ENCODE measurements at regions not wholly inside any gene's neighbourhood (a gene's known extent, or its start where the extent isn't known, plus 50 kb on each side); places are given as distances from the start of the nearest gene placed in this dataset.
"Not testable (repeated sequence)": the region's sequence is repeated elsewhere in the genome, so short reads cannot be mapped to it uniquely, and the experiment has no call there.

DNA sequence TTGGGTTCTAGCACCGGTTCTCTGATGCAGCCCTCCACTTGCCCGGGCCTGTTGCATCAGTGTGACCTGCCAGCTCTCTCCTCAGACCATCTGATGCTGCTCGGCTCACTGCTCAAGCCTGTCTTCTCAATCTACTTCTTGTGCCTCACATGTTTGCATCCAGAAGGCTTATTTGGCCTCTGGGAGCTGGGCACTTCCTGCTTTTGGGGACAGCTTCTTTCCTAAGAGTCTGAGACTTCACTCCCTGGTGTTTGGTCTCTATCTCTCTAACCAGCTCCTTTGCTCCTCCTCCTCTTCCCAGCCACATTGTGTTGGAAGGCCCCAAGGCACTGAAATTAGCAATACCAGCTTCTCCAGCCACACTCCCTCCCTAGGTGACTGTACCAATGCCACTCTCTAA is 212.8 kb downstream of the CDCA7 start:
- H3K4me3 Mint-ChIP-seq (ENCODE audit: unreplicated experiment), result no peak overlapping the region
- no peaks in the 10 kb centered on the region for H3K36me3 Mint-ChIP-seq (ENCODE audit: low read depth, unreplicated experiment)
- H3K27ac Mint-ChIP-seq (ENCODE audit: unreplicated experiment), result no peak overlapping the region
- TF ChIP-seq, protein P1, sequence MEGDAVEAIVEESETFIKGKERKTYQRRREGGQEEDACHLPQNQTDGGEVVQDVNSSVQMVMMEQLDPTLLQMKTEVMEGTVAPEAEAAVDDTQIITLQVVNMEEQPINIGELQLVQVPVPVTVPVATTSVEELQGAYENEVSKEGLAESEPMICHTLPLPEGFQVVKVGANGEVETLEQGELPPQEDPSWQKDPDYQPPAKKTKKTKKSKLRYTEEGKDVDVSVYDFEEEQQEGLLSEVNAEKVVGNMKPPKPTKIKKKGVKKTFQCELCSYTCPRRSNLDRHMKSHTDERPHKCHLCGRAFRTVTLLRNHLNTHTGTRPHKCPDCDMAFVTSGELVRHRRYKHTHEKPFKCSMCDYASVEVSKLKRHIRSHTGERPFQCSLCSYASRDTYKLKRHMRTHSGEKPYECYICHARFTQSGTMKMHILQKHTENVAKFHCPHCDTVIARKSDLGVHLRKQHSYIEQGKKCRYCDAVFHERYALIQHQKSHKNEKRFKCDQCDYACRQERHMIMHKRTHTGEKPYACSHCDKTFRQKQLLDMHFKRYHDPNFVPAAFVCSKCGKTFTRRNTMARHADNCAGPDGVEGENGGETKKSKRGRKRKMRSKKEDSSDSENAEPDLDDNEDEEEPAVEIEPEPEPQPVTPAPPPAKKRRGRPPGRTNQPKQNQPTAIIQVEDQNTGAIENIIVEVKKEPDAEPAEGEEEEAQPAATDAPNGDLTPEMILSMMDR (IDR thresholded peaks at IDR 0.05; ENCODE audit: unreplicated experiment), result no peak
- no peak for DNase-seq (ENCODE audit: low spot score)
- H3K27me3 Mint-ChIP-seq (ENCODE audit: unreplicated experiment), result peaks cover 5% of the 10 kb centered on the region
- no peaks in the 10 kb centered on the region for H3K9me3 Mint-ChIP-seq (ENCODE audit: unreplicated experiment)
- H3K4me1 Mint-ChIP-seq (ENCODE audit: unreplicated experiment), result peaks cover 51% of the 10 kb centered on the region

DNA sequence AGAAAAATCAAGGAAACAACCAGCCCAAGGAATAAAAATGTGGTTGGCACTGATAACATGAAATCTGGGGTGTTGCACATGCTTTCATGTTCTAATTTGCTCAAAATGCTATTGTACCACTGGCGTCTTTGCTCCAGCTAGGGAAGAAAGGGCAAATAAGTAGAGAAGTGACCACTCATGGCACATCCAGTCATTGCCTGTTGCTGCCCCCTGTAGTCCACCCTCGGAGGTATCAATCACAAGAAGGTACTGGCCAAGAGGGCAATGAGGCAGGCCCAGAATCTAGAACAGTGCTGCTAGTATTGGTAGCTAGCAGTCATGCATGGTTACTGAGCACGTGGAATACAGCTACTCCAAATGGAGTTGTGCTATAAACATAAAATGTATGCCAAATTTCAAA is 213.4 kb downstream of the CDCA7 start:
- Mint-ChIP-seq H3K27me3 (ENCODE audit: unreplicated experiment) (peaks cover 5% of the 10 kb centered on the region), H3K4me1 (ENCODE audit: unreplicated experiment) (peaks cover 46% of the 10 kb centered on the region), H3K36me3 (ENCODE audit: low read depth, unreplicated experiment) (no peaks in the 10 kb centered on the region), H3K4me3 (ENCODE audit: unreplicated experiment) (no peak overlapping the region), H3K9me3 (ENCODE audit: unreplicated experiment) (no peaks in the 10 kb centered on the region), H3K27ac (ENCODE audit: unreplicated experiment) (no peak overlapping the region)
- peak; percentile 56 for DNase-seq (ENCODE audit: low spot score)
- TF ChIP-seq, protein P1 (IDR thresholded peaks at IDR 0.05; ENCODE audit: unreplicated experiment), result peak; percentile 55

GRCh38 chr2:173571021-173571821 is 216.5 kb downstream of the CDCA7 start:
- Mint-ChIP-seq H3K27me3 (ENCODE audit: unreplicated experiment) (peaks cover 2% of the 10 kb centered on the region), H3K27ac (ENCODE audit: unreplicated experiment) (peak overlapping the region; percentile 95), H3K9me3 (ENCODE audit: unreplicated experiment) (no peaks in the 10 kb centered on the region), H3K36me3 (ENCODE audit: low read depth, unreplicated experiment) (no peaks in the 10 kb centered on the region), H3K4me3 (ENCODE audit: unreplicated experiment) (peak overlapping the region; percentile 68), H3K4me1 (ENCODE audit: unreplicated experiment) (peaks cover 30% of the 10 kb centered on the region)
- peak; percentile 11 for DNase-seq (ENCODE audit: low spot score)
- TF ChIP-seq, protein P1 (IDR thresholded peaks at IDR 0.05; ENCODE audit: unreplicated experiment), result peak; percentile 21

DNA sequence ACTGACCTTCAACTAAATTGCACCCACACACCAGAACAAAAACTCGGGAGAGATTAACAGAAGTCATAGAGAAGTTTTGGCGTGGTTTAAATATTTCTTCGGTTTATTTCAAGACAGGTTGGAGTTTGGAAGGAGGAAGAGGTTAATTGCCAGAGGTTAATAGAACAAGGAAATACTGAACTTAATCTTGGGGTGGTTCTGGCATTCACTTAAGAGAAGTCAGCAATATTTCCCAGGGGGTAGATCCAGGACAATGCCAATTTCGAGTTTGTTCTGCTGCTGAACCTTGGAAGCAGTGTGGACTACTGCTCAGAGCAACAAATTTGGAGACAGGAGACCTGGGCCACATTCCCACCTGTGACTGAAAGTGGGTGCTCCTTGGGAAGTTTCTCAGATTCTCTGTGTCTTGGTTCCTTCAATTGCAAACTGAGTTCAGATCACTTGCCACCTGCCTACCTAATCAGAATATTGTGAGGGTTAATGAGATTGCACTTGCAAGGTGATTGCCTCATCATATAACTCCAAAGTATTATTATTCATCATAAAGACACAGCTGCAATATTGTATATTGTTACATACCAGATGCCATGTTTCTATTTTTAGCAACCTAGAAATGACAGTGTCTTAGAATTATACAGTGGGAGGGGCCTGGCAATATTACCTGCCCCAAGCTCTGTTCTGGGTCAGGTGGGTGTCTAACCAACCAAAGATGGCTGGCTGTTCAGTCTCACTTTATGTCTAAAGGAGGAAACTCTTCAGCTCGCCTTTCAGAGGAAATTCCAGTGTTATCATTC is 217.4 kb downstream of the CDCA7 start:
- no peaks in the 10 kb centered on the region for H3K36me3 Mint-ChIP-seq (ENCODE audit: low read depth, unreplicated experiment)
- peaks cover 2% of the 10 kb centered on the region for H3K27me3 Mint-ChIP-seq (ENCODE audit: unreplicated experiment)
- DNase-seq (ENCODE audit: low spot score), result no peak
- no peak overlapping the region for H3K4me3 Mint-ChIP-seq (ENCODE audit: unreplicated experiment)
- peak overlapping the region; percentile 95 for H3K27ac Mint-ChIP-seq (ENCODE audit: unreplicated experiment)
- H3K9me3 Mint-ChIP-seq (ENCODE audit: unreplicated experiment), result no peaks in the 10 kb centered on the region
- H3K4me1 Mint-ChIP-seq (ENCODE audit: unreplicated experiment), result peaks cover 30% of the 10 kb centered on the region
- TF ChIP-seq, protein P1 (IDR thresholded peaks at IDR 0.05; ENCODE audit: unreplicated experiment), result no peak

GRCh38 chr2:173572848-173573247 is 218.2 kb downstream of the CDCA7 start:
- Mint-ChIP-seq H3K27me3 (ENCODE audit: unreplicated experiment) (peaks cover 2% of the 10 kb centered on the region), H3K4me1 (ENCODE audit: unreplicated experiment) (peaks cover 25% of the 10 kb centered on the region), H3K9me3 (ENCODE audit: unreplicated experiment) (no peaks in the 10 kb centered on the region), H3K36me3 (ENCODE audit: low read depth, unreplicated experiment) (no peaks in the 10 kb centered on the region), H3K4me3 (ENCODE audit: unreplicated experiment) (no peak overlapping the region), H3K27ac (ENCODE audit: unreplicated experiment) (no peak overlapping the region)
- TF ChIP-seq, protein P1 (IDR thresholded peaks at IDR 0.05; ENCODE audit: unreplicated experiment), result no peak
- no peak for DNase-seq (ENCODE audit: low spot score)

DNA sequence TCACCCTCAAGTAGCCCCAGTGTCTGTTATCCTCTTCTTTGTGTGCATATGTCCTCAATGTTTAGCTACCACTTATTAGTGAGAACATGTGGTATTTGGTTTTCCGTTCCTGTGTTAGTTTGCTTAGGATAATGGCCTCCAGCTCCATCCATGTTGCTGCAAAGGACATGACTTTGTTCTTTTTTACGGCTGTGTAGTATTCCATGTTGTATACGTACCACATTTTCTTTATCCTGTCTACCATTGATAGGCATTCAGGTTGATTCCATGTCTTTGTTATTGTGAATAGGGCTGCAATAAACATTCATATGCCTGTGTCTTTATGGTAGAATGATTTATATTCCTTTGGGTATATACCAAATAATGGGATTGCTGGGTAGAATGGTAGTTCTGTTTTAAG is 219.1 kb downstream of the CDCA7 start:
- not testable (repeated sequence) for DNase-seq (ENCODE audit: low spot score); H3K4me3 Mint-ChIP-seq (ENCODE audit: unreplicated experiment); H3K27me3 Mint-ChIP-seq (ENCODE audit: unreplicated experiment); H3K27ac Mint-ChIP-seq (ENCODE audit: unreplicated experiment); H3K36me3 Mint-ChIP-seq (ENCODE audit: low read depth, unreplicated experiment); H3K9me3 Mint-ChIP-seq (ENCODE audit: unreplicated experiment)
- peaks cover 30% of the 10 kb centered on the region for H3K4me1 Mint-ChIP-seq (ENCODE audit: unreplicated experiment)

Data from endothelial cell (in vitro differentiated cells).